ENCODE measurements at regions not wholly inside any gene's neighbourhood (a gene's known extent, or its start where the extent isn't known, plus 50 kb on each side); places are given as distances from the start of the nearest gene placed in this dataset.

GRCh38 chr2:67982956-67983355 lies 79.8 kb downstream of the C1D start:
- dilution Hi-C loops (cut with MboI; ENCODE audit: extremely low pct_ligation_motif_present, low sequenced_read_pairs) = no loop called here
- Histone ChIP-seq H3K9me1 (replicated peaks; ENCODE audit: control insufficient read depth, extremely low read depth, insufficient read depth, low read length) (no peaks in the 10 kb centered on the region), H3K27ac (ENCODE audit: insufficient read depth, low read depth, low read length) (no peak overlapping the region), H3K27me3 (ENCODE audit: control insufficient read depth in 2 of 2, insufficient read depth in 2 of 2, low read length in 2 of 2) (no peaks in the 10 kb centered on the region), H3K9ac (replicated peaks; ENCODE audit: extremely low read depth, insufficient read depth, low read length) (no peak overlapping the region), H3K9me3 (replicated peaks; ENCODE audit: control insufficient read depth, insufficient read depth, low read length) (no peaks in the 10 kb centered on the region), H3K4me3 (replicated peaks in 1 of 3; ENCODE audit: insufficient read depth in 1 of 3, low read depth in 1 of 3, low read length in 3 of 3) (no peak overlapping the region), H3K79me2 (ENCODE audit: control insufficient read depth, insufficient read depth, low read length) (no peaks in the 10 kb centered on the region), H3K36me3 (ENCODE audit: control insufficient read depth in 2 of 2, extremely low read depth in 1 of 2, insufficient read depth in 2 of 2, low read length in 2 of 2) (no peaks in the 10 kb centered on the region), H3K4me2 (ENCODE audit: insufficient read depth, low read length) (no peak overlapping the region), H2AFZ (ENCODE audit: low read depth, low read length) (no peak overlapping the region), H3K4me1 (ENCODE audit: control insufficient read depth, extremely low read depth, insufficient read depth, low read length) (peaks cover 10% of the 10 kb centered on the region), H4K20me1 (replicated peaks; ENCODE audit: control insufficient read depth, extremely low read depth, insufficient read depth, low read length) (no peaks in the 10 kb centered on the region)
- no peak for FAIRE-seq
- CTCF ChIA-PET = no interaction called here
- DNase-seq (ENCODE audit: low read depth, low spot score) = no peak
- POLR2A ChIA-PET = no interaction called here
- intact Hi-C loops (cut with micrococcal nuclease) = no loop called here
- no peak for TF ChIP-seq CTCF (IDR thresholded peaks at IDR 0.05; ENCODE audit: extremely low read depth in 1 of 2, insufficient read depth in 1 of 2, low read depth in 1 of 2, low read length in 2 of 2)
- no peak for TF ChIP-seq POLR2A (IDR thresholded peaks at IDR 0.05; ENCODE audit: low read depth, low read length)
- TF ChIP-seq MYC (IDR thresholded peaks at IDR 0.05; ENCODE audit: low read depth, low read length) = no peak
- TF ChIP-seq MAX (IDR thresholded peaks at IDR 0.05; ENCODE audit: insufficient read depth, insufficient read length) = no peak
- no peak for TF ChIP-seq POLR2AphosphoS5 (IDR thresholded peaks at IDR 0.05; ENCODE audit: insufficient read depth, low read depth, low read length)
- no peak for TF ChIP-seq EZH2 (IDR thresholded peaks at IDR 0.05; ENCODE audit: borderline replicate concordance, low read depth, low read length, severe bottlenecking)
- TF ChIP-seq FOS (IDR thresholded peaks at IDR 0.05; ENCODE audit: borderline replicate concordance, insufficient read depth, low read length) = no peak
- TF ChIP-seq JUN (IDR thresholded peaks at IDR 0.05; ENCODE audit: borderline replicate concordance, insufficient read depth, insufficient read length, low read depth) = no peak
- no peak for TF ChIP-seq GATA2 (IDR thresholded peaks at IDR 0.05; ENCODE audit: insufficient read depth, insufficient read length, low read depth, low read length)
- BruUV-seq (replicated peaks) = no TSS peak
